ENCODE measurements at regions not wholly inside any gene's neighbourhood (a gene's known extent, or its start where the extent isn't known, plus 50 kb on each side); places are given as distances from the start of the nearest gene placed in this dataset.

DNA sequence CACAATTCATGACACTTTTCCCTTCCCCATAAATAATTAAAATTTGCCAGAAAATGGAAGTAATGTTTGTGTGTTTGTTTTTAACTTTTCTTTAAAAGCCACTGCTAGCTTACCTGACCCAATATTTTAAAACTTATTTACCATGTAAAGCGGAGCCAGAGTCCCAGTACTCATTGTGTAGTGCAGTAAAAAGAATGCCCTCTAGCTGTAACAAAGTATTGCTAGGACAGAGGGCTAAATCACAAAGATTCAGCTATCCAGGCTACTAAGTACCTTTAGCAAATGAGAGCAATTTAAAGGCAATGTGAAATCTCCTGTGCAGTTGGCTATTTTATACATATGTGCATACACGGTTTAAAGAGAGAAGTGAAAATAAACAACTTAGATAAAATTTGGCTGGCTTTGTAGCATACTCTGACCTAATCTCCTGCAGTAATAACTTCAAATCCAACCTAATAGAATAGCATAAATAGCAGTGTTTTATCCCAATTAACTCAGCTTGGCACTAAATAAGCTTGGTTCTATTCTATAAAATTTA is 997.4 kb upstream of the PIK3C3 start:
- ATAC-seq (no peak), DNase-seq (no peak)
- ChIA-PET CTCF (no interaction called here), POLR2A (no interaction called here)
- intact Hi-C loops (cut with DNase I, micrococcal nuclease), result no loop called here
- Mint-ChIP-seq H3K4me1 (no peaks in the 10 kb centered on the region), H3K4me3 (no peak overlapping the region), H3K27ac (no peak overlapping the region), H3K36me3 (ENCODE audit: low read depth) (no peaks in the 10 kb centered on the region), H3K9me3 (ENCODE audit: low read depth) (peaks cover 3% of the 10 kb centered on the region), H3K27me3 (no peaks in the 10 kb centered on the region)

DNA sequence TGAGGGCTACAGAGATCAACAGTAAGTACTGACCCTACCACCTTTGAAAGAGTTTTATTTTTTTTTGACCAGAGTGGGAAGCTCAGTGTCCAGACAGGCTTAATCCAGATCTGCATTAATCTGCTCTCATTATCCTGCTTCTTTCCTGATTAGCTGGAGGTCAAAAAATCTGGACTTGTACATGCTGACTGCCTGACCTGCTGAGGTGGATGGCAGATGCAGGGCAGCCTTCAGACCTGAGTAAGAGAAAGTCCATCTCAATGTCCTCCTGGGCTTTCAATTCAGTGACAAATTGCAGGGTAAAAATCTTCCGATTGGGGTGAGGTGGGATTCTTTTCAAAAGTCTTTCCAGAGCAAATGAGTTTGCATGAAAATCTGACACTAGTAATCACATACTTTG is 998.8 kb upstream of the PIK3C3 start:
- H3K27me3 Mint-ChIP-seq, result no peaks in the 10 kb centered on the region
- POLR2A ChIA-PET, result no interaction called here
- H3K4me3 Mint-ChIP-seq, result no peak overlapping the region
- no peaks in the 10 kb centered on the region for H3K36me3 Mint-ChIP-seq (ENCODE audit: low read depth)
- H3K27ac Mint-ChIP-seq, result no peak overlapping the region
- H3K4me1 Mint-ChIP-seq, result no peaks in the 10 kb centered on the region
- intact Hi-C loops (cut with DNase I, micrococcal nuclease), result no loop called here
- ATAC-seq (no peak), DNase-seq (no peak)
- peaks cover 1% of the 10 kb centered on the region for H3K9me3 Mint-ChIP-seq (ENCODE audit: low read depth)
- CTCF ChIA-PET, result no interaction called here

DNA sequence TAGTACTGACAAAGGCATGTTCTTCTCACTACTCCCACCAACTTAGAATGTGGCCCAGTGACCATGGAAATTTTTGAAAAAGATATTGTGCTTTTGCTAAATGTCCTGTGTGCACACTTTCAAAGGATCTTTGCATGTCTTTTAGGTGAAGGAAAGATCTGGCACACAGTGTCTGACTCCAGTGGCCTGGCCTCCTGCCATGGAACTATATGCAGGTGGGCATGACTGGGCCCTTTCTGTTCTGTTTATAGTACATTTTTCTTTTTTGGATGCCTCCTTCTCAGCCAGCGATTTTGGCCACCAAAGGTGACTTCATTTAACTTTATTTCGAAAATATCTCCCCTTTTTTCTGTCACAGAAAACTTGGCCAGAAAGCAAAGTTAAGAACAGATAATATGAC is 999.7 kb upstream of the PIK3C3 start:
- H3K27ac Mint-ChIP-seq, result no peak overlapping the region
- DNase-seq (no peak), ATAC-seq (no peak)
- intact Hi-C loops (cut with DNase I, micrococcal nuclease), result no loop called here
- no peaks in the 10 kb centered on the region for H3K27me3 Mint-ChIP-seq
- H3K36me3 Mint-ChIP-seq (ENCODE audit: low read depth), result no peaks in the 10 kb centered on the region
- peaks cover 8% of the 10 kb centered on the region for H3K9me3 Mint-ChIP-seq (ENCODE audit: low read depth)
- no peaks in the 10 kb centered on the region for H3K4me1 Mint-ChIP-seq
- ChIA-PET CTCF (no interaction called here), POLR2A (no interaction called here)
- H3K4me3 Mint-ChIP-seq, result no peak overlapping the region

- no peak overlapping the region for H3K27ac Mint-ChIP-seq
- no peaks in the 10 kb centered on the region for H3K4me1 Mint-ChIP-seq
- ChIA-PET CTCF (no interaction called here), POLR2A (interaction anchor here (0.6 kb wide), 1 partner anchor 494 kb away, joined by 3 read pairs; no protein-coding TSS in a partner anchor)
- no peak overlapping the region for H3K4me3 Mint-ChIP-seq
- DNase-seq (no peak), ATAC-seq (no peak)
- intact Hi-C loops (cut with DNase I, micrococcal nuclease), result no loop called here
- H3K27me3 Mint-ChIP-seq, result no peaks in the 10 kb centered on the region
- H3K9me3 Mint-ChIP-seq (ENCODE audit: low read depth), result peaks cover 13% of the 10 kb centered on the region
- no peaks in the 10 kb centered on the region for H3K36me3 Mint-ChIP-seq (ENCODE audit: low read depth)
These were observed 1005.7 kb upstream of the PIK3C3 start for GRCh38 chr18:40949114-40949950.

DNA sequence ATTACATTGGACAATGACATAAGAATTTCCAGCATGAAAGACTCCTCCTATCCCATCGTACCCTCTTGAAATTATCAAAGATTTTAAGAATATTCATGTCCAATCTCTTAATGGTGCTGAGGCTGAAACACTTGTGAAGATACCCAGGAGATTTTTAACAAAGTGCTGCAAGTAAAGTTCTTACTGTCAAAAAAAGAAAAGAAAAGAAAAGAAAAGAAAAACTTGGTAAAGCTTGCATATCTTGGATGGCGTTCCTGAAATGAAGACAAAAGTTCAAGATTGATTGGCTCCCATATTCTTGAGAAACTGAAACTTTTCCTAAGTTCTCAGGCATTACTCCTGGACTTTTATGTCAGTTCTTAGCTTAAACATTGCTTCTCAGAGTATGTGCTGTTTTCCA is 1010.5 kb upstream of the PIK3C3 start:
- H3K27ac Mint-ChIP-seq, result no peak overlapping the region

DNA sequence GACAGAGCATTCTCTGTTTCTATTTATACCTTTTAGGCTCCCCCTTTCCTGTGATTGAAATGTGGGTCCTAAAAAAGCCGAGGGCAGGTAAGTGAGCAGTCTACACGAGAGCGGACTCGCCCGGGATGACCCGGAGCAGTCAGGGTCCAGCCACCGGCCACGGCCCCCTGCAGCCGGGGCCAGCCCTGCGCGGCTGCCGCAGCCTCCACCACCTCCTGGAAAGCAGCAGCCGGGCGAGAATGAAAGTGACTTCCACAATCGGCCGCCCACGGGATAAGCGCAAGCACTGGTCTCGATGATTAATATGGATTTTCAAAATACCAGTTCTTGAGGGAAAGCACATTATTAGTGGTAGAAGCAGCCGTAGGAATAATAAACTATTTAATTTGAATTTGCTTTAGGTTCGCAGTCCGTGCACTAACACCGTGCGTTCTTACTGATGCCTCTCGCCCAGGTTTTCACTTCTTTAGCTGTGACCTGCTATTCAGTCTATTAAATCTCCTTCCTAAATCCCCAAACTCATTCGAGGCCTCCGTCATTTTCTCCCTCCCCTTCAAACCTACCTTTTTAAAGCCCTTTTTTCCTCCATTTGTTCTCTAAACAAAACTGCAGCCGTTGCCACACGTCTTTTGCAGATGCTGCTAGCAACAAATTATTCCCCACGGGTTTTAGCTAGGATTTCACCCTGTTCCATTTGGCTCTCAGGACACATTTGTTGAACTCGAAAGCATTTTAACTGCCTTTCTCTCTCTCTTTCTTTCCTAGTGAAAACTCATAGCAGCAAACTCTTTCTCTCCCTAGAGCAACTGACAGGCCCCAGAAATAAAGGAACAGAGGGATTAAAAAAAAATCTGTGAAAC is 1015.1 kb upstream of the PIK3C3 start:
- ATAC-seq, result no peak
- H3K27me3 Mint-ChIP-seq, result no peaks in the 10 kb centered on the region
- no peak overlapping the region for H3K27ac Mint-ChIP-seq
- H3K4me1 Mint-ChIP-seq, result no peaks in the 10 kb centered on the region
- no peak for DNase-seq
- H3K4me3 Mint-ChIP-seq, result no peak overlapping the region
- H3K36me3 Mint-ChIP-seq (ENCODE audit: low read depth), result no peaks in the 10 kb centered on the region
- POLR2A ChIA-PET, result no interaction called here
- peaks cover 3% of the 10 kb centered on the region for H3K9me3 Mint-ChIP-seq (ENCODE audit: low read depth)
- intact Hi-C loops (cut with DNase I, micrococcal nuclease), result no loop called here
- CTCF ChIA-PET, result interaction anchor here (0.6 kb wide), 2 partner anchors 653 to 969 kb away, joined by 3 read pairs; no protein-coding TSS in a partner anchor

More for the DNA sequence above, 1010.5 kb upstream of the PIK3C3 start:
- no peak overlapping the region for H3K4me3 Mint-ChIP-seq
- no peak for ATAC-seq
- no peaks in the 10 kb centered on the region for H3K27me3 Mint-ChIP-seq
- peaks cover 8% of the 10 kb centered on the region for H3K9me3 Mint-ChIP-seq (ENCODE audit: low read depth)
- no peaks in the 10 kb centered on the region for H3K4me1 Mint-ChIP-seq
- intact Hi-C loops (cut with DNase I, micrococcal nuclease), result no loop called here
- CTCF ChIA-PET, result no interaction called here
- no peaks in the 10 kb centered on the region for H3K36me3 Mint-ChIP-seq (ENCODE audit: low read depth)
- DNase-seq, result no peak
- POLR2A ChIA-PET, result no interaction called here

- Mint-ChIP-seq H3K27me3 (no peaks in the 10 kb centered on the region), H3K4me1 (no peaks in the 10 kb centered on the region), H3K36me3 (ENCODE audit: low read depth) (no peaks in the 10 kb centered on the region), H3K27ac (no peak overlapping the region), H3K9me3 (ENCODE audit: low read depth) (peaks cover 9% of the 10 kb centered on the region), H3K4me3 (no peak overlapping the region)
- POLR2A ChIA-PET, result no interaction called here
- ATAC-seq, result no peak
- intact Hi-C loops (cut with DNase I, micrococcal nuclease), result no loop called here
- CTCF ChIA-PET, result no interaction called here
- no peak for DNase-seq
These were observed 1016.4 kb upstream of the PIK3C3 start for GRCh38 chr18:40938615-40939014.

DNA sequence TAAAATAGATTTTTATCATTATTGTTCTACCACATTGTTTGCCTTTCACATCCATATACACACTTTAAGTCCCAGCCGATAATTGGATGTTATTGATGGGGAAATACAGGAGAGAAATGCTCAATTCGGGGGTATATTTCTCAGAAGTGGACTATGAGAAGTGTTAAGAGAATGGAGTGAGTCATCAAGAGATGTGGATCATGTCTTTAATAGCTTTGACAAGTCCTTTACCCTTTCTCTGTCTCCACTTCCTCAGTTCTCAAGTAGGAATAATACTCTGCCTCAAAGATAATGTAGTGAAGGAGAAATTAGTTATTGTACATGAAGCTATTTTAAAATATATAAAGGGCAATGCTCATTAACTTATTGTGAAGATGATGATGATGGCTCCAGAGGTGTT is 1017.6 kb upstream of the PIK3C3 start:
- Mint-ChIP-seq H3K36me3 (ENCODE audit: low read depth) (no peaks in the 10 kb centered on the region), H3K9me3 (ENCODE audit: low read depth) (peaks cover 6% of the 10 kb centered on the region), H3K4me3 (no peak overlapping the region), H3K27ac (no peak overlapping the region), H3K4me1 (no peaks in the 10 kb centered on the region), H3K27me3 (no peaks in the 10 kb centered on the region)
- ChIA-PET POLR2A (no interaction called here), CTCF (interaction anchor here (0.8 kb wide), 1 partner anchor 31 kb away, joined by 3 read pairs; no protein-coding TSS in a partner anchor)
- DNase-seq, result no peak
- ATAC-seq, result no peak
- intact Hi-C loops (cut with DNase I, micrococcal nuclease), result no loop called here

DNA sequence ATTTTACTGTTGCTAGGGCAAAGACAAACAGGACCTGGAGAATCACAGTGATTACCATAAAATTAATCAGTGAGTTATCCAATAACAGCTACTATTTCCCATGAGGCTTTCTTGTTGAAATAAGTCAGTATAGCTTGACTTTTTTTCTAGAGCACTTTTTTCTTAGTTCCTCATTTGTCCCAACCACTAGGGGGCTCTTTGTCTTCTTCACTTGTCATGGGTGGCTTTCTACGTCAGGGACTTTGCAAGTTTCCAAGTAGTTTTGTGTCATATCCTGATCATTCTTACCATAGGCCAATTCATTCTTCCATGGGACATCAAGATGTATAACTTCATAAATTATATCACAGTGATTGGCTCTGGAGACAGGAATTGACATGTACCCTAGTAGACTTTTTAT is 1019.6 kb upstream of the PIK3C3 start:
- ChIA-PET CTCF (no interaction called here), POLR2A (no interaction called here)
- intact Hi-C loops (cut with DNase I, micrococcal nuclease), result no loop called here

DNA sequence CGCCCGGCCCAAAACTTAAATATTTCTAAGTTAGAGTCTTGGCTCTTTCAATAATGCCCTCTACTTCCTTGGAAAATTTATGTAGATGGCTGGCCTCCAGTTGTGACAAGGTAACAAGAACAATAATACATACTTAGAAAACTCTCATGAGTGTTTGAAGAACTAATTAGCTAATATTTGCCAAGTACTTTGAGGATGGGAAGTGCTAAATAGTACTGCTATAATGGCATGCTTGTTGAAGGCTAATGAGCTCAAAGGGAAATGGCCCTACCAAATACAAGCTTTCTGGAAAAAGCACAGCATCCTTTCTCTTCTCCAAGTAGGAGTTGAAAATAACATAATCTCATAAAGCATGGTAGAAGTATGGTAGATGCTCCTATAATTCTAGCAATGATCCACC is 1022.2 kb upstream of the PIK3C3 start:
- no peak overlapping the region for H3K27ac Mint-ChIP-seq
- POLR2A ChIA-PET, result no interaction called here
- no peaks in the 10 kb centered on the region for H3K36me3 Mint-ChIP-seq (ENCODE audit: low read depth)
- no peak overlapping the region for H3K4me3 Mint-ChIP-seq
- intact Hi-C loops (cut with DNase I, micrococcal nuclease), result no loop called here
- ATAC-seq (no peak), DNase-seq (no peak)
- peaks cover 13% of the 10 kb centered on the region for H3K9me3 Mint-ChIP-seq (ENCODE audit: low read depth)
- CTCF ChIA-PET, result no interaction called here
- no peaks in the 10 kb centered on the region for H3K4me1 Mint-ChIP-seq
- no peaks in the 10 kb centered on the region for H3K27me3 Mint-ChIP-seq

More for the DNA sequence above, 1019.6 kb upstream of the PIK3C3 start:
- H3K27ac Mint-ChIP-seq, result no peak overlapping the region
- H3K9me3 Mint-ChIP-seq (ENCODE audit: low read depth), result peaks cover 6% of the 10 kb centered on the region
- no peak overlapping the region for H3K4me3 Mint-ChIP-seq
- no peak for ATAC-seq
- no peaks in the 10 kb centered on the region for H3K27me3 Mint-ChIP-seq
- H3K36me3 Mint-ChIP-seq (ENCODE audit: low read depth), result no peaks in the 10 kb centered on the region
- no peaks in the 10 kb centered on the region for H3K4me1 Mint-ChIP-seq
- DNase-seq, result no peak

- intact Hi-C loops (cut with DNase I, micrococcal nuclease), result no loop called here
- H3K4me3 Mint-ChIP-seq, result no peak overlapping the region
- POLR2A ChIA-PET, result no interaction called here
- no peak overlapping the region for H3K27ac Mint-ChIP-seq
- H3K27me3 Mint-ChIP-seq, result no peaks in the 10 kb centered on the region
- no peaks in the 10 kb centered on the region for H3K36me3 Mint-ChIP-seq (ENCODE audit: low read depth)
- H3K4me1 Mint-ChIP-seq, result no peaks in the 10 kb centered on the region
- no peak for ATAC-seq
- DNase-seq, result no peak
- CTCF ChIA-PET, result no interaction called here
- H3K9me3 Mint-ChIP-seq (ENCODE audit: low read depth), result peaks cover 13% of the 10 kb centered on the region
These were observed 1024.7 kb upstream of the PIK3C3 start for GRCh38 chr18:40930211-40930882.

Measured in activated CD4-positive, alpha-beta T cell treated with anti-CD3 and anti-CD28 coated beads for 36 hours (primary cell).